ENCODE measurements at regions not wholly inside any gene's neighbourhood (a gene's known extent, or its start where the extent isn't known, plus 50 kb on each side); places are given as distances from the start of the nearest gene placed in this dataset.
"Not testable (repeated sequence)": the region's sequence is repeated elsewhere in the genome, so short reads cannot be mapped to it uniquely, and the experiment has no call there.

DNA sequence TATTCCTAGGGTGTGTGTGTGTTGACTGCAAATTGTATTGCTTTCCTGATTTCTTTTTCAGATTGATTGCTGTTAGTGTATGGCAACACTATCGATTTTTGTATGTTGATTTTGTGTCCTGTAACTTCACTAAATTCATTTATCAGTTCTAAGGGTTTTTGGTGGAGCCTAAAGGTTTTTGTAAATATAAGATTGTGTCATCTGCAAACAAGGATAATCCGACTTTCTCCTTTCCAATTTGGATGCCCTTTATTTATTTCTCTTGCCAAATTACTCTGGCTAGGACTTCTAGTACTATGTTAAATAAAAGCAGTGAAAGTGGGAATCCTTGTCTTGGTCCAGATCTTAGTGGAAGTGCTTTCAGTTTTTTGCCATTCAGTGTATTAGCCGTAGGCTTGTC is 340.9 kb upstream of the KLF4 start:
- DNase-seq (ENCODE audit: low read depth, low spot score) = no peak
- no peak overlapping the region for H3K4me3 ChIP-seq (ENCODE audit: low read depth, low read length)
- POLR2A ChIA-PET = no interaction called here
- CTCF ChIA-PET = no interaction called here
- TF ChIP-seq, protein P1, sequence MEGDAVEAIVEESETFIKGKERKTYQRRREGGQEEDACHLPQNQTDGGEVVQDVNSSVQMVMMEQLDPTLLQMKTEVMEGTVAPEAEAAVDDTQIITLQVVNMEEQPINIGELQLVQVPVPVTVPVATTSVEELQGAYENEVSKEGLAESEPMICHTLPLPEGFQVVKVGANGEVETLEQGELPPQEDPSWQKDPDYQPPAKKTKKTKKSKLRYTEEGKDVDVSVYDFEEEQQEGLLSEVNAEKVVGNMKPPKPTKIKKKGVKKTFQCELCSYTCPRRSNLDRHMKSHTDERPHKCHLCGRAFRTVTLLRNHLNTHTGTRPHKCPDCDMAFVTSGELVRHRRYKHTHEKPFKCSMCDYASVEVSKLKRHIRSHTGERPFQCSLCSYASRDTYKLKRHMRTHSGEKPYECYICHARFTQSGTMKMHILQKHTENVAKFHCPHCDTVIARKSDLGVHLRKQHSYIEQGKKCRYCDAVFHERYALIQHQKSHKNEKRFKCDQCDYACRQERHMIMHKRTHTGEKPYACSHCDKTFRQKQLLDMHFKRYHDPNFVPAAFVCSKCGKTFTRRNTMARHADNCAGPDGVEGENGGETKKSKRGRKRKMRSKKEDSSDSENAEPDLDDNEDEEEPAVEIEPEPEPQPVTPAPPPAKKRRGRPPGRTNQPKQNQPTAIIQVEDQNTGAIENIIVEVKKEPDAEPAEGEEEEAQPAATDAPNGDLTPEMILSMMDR (IDR thresholded peaks at IDR 0.05; ENCODE audit: insufficient read depth, low read length, missing control alignments) = no peak

DNA sequence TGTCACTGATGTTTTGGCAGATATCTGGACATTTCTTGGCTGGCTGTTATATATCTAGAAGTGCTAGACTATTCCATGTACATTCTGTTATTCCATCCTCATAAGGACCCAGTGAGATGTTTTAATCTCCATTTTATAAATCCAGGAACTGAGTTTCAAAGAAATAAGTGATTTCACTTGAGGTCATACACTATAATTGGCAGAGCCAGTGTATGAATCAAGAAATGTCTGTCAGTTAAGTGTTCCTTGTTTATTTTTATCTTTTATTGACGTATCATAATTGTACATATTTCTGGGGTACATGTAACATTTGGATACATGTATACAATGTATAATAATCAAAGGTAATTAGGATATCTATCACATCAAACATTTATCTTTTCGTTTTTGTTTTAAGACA is 338.3 kb upstream of the KLF4 start:
- H3K4me3 ChIP-seq (ENCODE audit: low read depth, low read length) = no peak overlapping the region
- no peak for DNase-seq (ENCODE audit: low read depth, low spot score)
- TF ChIP-seq, protein P1 (IDR thresholded peaks at IDR 0.05; ENCODE audit: insufficient read depth, low read length, missing control alignments) = no peak
- POLR2A ChIA-PET = no interaction called here
- CTCF ChIA-PET = no interaction called here

DNA sequence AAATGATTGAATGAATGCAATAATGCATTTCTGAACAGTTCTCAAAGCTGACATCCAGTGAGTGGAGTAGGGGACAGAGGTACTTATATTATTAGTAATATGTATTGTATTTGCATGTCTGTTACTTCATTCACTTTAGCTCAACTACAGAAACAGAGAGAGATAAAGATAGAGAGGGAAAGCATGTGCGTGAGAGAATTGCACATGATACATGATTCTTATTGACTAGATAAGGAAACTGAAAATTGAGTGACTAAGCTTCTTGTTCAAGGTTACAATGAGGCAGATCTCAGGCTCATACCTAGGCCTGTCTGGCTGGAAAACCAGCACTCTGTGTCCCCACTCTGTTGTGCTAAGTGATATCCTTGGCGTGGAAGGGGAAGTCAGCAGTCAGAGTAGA is 337.7 kb upstream of the KLF4 start:
- H3K4me3 ChIP-seq (ENCODE audit: low read depth, low read length) = no peak overlapping the region
- DNase-seq (ENCODE audit: low read depth, low spot score) = no peak
- TF ChIP-seq, protein P1 (IDR thresholded peaks at IDR 0.05; ENCODE audit: insufficient read depth, low read length, missing control alignments) = no peak
- POLR2A ChIA-PET = no interaction called here
- CTCF ChIA-PET = no interaction called here

DNA sequence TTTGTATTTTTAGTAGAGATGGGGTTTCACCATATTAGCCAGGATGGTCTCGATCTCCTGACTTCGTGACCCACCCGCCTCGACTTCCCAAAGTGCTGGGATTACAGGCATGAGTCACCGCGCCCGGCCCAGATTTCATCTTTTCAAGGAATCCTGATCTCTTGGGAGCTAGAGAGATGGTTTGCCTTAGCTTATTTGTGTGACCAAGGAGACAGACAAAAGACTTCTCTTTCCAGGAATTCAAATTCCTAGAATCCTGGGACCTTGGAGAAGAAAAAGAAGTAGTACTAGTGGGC is 337.1 kb upstream of the KLF4 start:
- DNase-seq (ENCODE audit: low read depth, low spot score); H3K4me3 ChIP-seq (ENCODE audit: low read depth, low read length); CTCF ChIA-PET; POLR2A ChIA-PET: not testable (repeated sequence)

DNA sequence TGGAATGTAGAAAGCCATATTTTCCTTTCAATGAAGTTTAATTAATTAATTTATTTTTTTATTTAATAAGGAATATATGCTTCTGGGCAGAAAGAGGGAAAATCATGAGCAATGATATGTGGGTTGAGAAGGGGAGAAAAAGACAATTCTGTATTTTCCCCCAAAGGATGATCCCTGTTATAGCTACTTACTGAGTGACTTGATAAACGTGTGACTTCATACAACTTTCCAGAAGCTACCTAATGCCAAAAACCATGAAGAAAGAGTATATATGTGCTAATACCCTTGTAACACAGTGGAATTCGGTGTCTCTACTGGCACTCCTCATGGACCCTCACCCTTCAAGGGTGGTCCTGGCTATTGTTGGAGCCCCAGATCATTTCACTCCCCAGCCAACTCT is 335.0 kb upstream of the KLF4 start:
- ChIA-PET POLR2A (no interaction called here), CTCF (no interaction called here)
- no peak overlapping the region for H3K4me3 ChIP-seq (ENCODE audit: low read depth, low read length)
- DNase-seq (ENCODE audit: low read depth, low spot score) = no peak
- TF ChIP-seq, protein P1 (IDR thresholded peaks at IDR 0.05; ENCODE audit: insufficient read depth, low read length, missing control alignments) = no peak

DNA sequence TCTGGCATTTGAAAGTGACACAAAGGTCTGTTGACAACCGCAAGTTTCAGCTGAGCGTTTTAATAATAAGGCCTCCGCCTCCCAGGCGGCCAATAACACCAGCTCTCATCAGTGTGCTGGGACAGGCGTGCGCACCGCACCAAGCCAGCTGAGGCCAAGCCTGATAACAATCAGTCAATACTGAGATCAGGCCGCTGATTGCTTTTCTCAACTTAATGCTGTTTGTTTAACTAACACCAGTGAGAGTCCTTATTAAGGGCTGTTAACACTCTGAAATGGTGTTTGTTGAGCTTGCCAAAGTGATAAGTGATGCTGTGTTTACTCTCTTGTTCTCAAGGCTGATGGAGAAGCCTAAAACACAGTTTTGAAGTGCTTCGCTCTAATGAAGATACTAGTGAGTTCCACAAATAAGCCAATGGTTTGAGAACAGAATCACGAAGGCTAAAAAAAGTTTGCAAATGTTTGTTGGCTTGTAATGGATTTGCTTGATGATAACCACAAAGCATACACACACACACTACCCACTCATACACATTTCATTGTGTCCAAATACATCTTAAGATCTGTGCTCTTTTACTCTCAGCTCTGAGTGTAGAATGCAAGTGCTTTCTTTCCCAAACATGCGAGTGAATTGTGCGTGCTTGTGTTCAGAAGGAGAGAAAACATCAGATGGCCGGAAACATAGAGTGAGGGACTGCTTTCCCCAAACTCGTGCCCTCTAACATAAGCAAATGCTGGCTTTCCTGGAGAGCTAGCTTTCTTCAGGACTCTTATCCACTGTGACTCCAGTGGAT is 330.4 kb upstream of the KLF4 start:
- TF ChIP-seq, protein P1 (IDR thresholded peaks at IDR 0.05; ENCODE audit: insufficient read depth, low read length, missing control alignments) = no peak
- no peak for DNase-seq (ENCODE audit: low read depth, low spot score)
- H3K4me3 ChIP-seq (ENCODE audit: low read depth, low read length) = no peak overlapping the region
- POLR2A ChIA-PET = no interaction called here
- CTCF ChIA-PET = no interaction called here

DNA sequence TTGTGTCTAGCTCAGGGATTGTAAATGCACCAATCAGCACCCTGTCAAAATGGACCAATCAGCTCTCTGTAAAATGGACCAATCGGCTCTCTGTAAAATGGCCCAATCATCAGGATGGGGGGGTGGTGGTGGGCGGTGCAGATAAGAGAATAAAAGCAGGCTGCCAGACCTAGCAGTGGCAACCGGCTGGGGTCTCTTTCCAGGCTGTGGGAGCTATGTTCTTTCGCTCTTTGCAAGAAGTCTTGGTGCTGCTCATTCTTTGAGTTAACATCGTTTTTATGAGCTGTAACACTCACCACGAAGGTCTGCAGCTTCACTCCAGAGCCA is 328.9 kb upstream of the KLF4 start:
- CTCF ChIA-PET; H3K4me3 ChIP-seq (ENCODE audit: low read depth, low read length); DNase-seq (ENCODE audit: low read depth, low spot score); POLR2A ChIA-PET: not testable (repeated sequence)

DNA sequence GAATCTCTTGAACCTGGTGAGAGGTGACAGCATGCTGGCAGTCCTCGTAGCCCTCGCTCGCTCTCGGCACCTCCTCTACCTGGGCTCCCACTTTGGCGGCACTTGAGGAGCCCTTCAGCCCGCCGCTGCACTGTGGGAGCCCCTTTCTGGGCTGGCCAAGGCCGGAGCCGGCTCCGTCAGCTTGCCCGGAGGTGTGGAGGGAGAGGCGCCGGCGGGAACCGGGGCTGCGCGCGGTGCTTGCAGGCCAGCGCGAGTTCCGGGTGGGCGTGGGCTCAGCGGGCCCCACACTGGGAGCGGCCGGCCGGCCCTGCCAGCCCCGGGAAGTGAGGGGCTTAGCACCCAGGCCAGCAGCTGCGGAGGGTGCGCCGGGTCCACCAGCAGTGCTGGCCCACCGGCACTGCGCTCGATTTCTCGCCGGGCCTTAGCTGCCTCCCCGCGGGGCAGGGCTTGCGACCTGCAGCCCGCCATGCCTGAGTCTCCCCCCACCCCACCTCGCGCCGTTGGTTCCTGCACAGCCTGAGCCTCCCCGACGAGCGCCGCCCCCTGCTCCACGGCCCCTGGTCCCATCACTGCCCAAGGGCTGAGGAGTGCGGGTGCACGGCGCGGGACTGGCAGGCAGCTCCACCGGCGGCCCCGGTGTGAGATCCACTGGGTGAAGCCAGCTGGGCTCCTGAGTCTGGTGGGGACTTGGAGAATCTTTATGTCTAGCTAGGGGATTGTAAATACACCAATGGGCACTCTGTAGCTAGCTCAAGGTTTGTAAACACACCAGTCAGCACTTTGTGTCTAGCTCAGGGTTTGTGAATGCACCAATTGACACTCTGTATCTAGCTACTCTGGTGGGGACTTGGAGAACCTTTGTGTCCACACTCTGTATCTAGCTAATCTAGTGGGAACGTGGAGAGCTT is 328.3 kb upstream of the KLF4 start:
- CTCF ChIA-PET; DNase-seq (ENCODE audit: low read depth, low spot score); H3K4me3 ChIP-seq (ENCODE audit: low read depth, low read length); POLR2A ChIA-PET: not testable (repeated sequence)
